Adrenal gland (tissue), 5 donors: ENCODE measurements at regions not wholly inside any gene's neighbourhood (a gene's known extent, or its start where the extent isn't known, plus 50 kb on each side); places are given as distances from the start of the nearest gene placed in this dataset.
"Not testable (repeated sequence)": the region's sequence is repeated elsewhere in the genome, so short reads cannot be mapped to it uniquely, and the experiment has no call there.

Experiments used
- CTCF ChIP-seq, 6 experiments: fragments of 450-650 bp in 4 of 6; fragments of 200-600 bp in 2 of 6; sonication (generic) in 1 of 6; IDR thresholded peaks; 1 replicate in 5 of 6; 2 replicates in 1 of 6; pipeline versions ENCODE4 v1.5.1 to v1.8.0; 2016 to 2021; ENCODE audit warnings: antibody characterized with exemption in 6 of 6, mild to moderate bottlenecking in 2 of 6, moderate library complexity in 1 of 6
- POLR2A ChIP-seq, 2 donors: fragments of 450-650 bp; IDR thresholded peaks; one replicate each; pipeline ENCODE4 v1.6.1; 2017; ENCODE audit warnings: antibody characterized with exemption in 2 of 2, mild to moderate bottlenecking in 2 of 2, moderate library complexity in 1 of 2
- donor health status: DM: no; HTN: no; CAD: no.

GRCh38 chr1:29386453-29386852 lies 150.1 kb downstream of the PTPRU start:
- not testable (repeated sequence) for TF ChIP-seq CTCF, POLR2A (IDR thresholded peaks at IDR 0.05)
